ENCODE measurements at regions not wholly inside any gene's neighbourhood (a gene's known extent, or its start where the extent isn't known, plus 50 kb on each side); places are given as distances from the start of the nearest gene placed in this dataset.

GRCh38 chr13:94816256-94816655 is 103.9 kb upstream of the SOX21 start:
- no peak overlapping the region for H3K4me3 Mint-ChIP-seq
- POLR2A ChIA-PET = no interaction called here
- H3K9me3 Mint-ChIP-seq = no peaks in the 10 kb centered on the region
- no peak for TF ChIP-seq CTCF (IDR thresholded peaks at IDR 0.05)
- H3K36me3 Mint-ChIP-seq (ENCODE audit: low read depth) = no peaks in the 10 kb centered on the region
- no peaks in the 10 kb centered on the region for H3K4me1 Mint-ChIP-seq (ENCODE audit: low read depth)
- no peak for ATAC-seq
- DNase-seq = no peak
- CTCF ChIA-PET = no interaction called here
- intact Hi-C loops (cut with micrococcal nuclease) = no loop called here
- peaks cover 3% of the 10 kb centered on the region for H3K27me3 Mint-ChIP-seq
- no peak overlapping the region for H3K27ac Mint-ChIP-seq

- H3K4me3 Mint-ChIP-seq = no peak overlapping the region
- H3K9me3 Mint-ChIP-seq = no peaks in the 10 kb centered on the region
- H3K36me3 Mint-ChIP-seq (ENCODE audit: low read depth) = no peaks in the 10 kb centered on the region
- H3K27me3 Mint-ChIP-seq = peaks cover 7% of the 10 kb centered on the region
- no peak for TF ChIP-seq CTCF (IDR thresholded peaks at IDR 0.05)
- ChIA-PET POLR2A (no interaction called here), CTCF (no interaction called here)
- no peak for DNase-seq
- ATAC-seq = no peak
- H3K27ac Mint-ChIP-seq = no peak overlapping the region
- intact Hi-C loops (cut with micrococcal nuclease) = no loop called here
- no peaks in the 10 kb centered on the region for H3K4me1 Mint-ChIP-seq (ENCODE audit: low read depth)
Observed at GRCh38 chr13:94813920-94814475, 101.7 kb upstream of the SOX21 start.

- DNase-seq = no peak
- TF ChIP-seq CTCF (IDR thresholded peaks at IDR 0.05) = no peak
- Mint-ChIP-seq H3K27me3 (peaks cover 7% of the 10 kb centered on the region), H3K9me3 (no peaks in the 10 kb centered on the region), H3K27ac (no peak overlapping the region), H3K4me3 (no peak overlapping the region), H3K4me1 (ENCODE audit: low read depth) (no peaks in the 10 kb centered on the region), H3K36me3 (ENCODE audit: low read depth) (no peaks in the 10 kb centered on the region)
- ChIA-PET POLR2A (no interaction called here), CTCF (no interaction called here)
- ATAC-seq = no peak
- intact Hi-C loops (cut with micrococcal nuclease) = no loop called here
Observed at GRCh38 chr13:94811753-94812152, 99.4 kb upstream of the SOX21 start.

- CTCF ChIA-PET = interaction anchor here (1.1 kb wide), 1 partner anchor 23 kb away, joined by 3 read pairs; no protein-coding TSS in a partner anchor
- Mint-ChIP-seq H3K9me3 (no peaks in the 10 kb centered on the region), H3K4me3 (no peak overlapping the region), H3K27me3 (peaks cover 3% of the 10 kb centered on the region), H3K4me1 (ENCODE audit: low read depth) (no peaks in the 10 kb centered on the region), H3K36me3 (ENCODE audit: low read depth) (no peaks in the 10 kb centered on the region), H3K27ac (no peak overlapping the region)
- DNase-seq = no peak
- TF ChIP-seq CTCF (IDR thresholded peaks at IDR 0.05) = no peak
- no peak for ATAC-seq
- intact Hi-C loops (cut with micrococcal nuclease) = no loop called here
- POLR2A ChIA-PET = no interaction called here
Observed at GRCh38 chr13:94800423-94800822, 88.1 kb upstream of the SOX21 start.

GRCh38 chr13:94799299-94799698 is 87.0 kb upstream of the SOX21 start:
- ChIA-PET CTCF (interaction anchor here (1.1 kb wide), 1 partner anchor 21 kb away, joined by 3 read pairs; no protein-coding TSS in a partner anchor), POLR2A (no interaction called here)
- DNase-seq = no peak

More at GRCh38 chr13:94799299-94799698, 87.0 kb upstream of the SOX21 start:
- no peaks in the 10 kb centered on the region for H3K9me3 Mint-ChIP-seq
- no peaks in the 10 kb centered on the region for H3K36me3 Mint-ChIP-seq (ENCODE audit: low read depth)
- peaks cover 3% of the 10 kb centered on the region for H3K27me3 Mint-ChIP-seq
- no peak overlapping the region for H3K4me3 Mint-ChIP-seq
- no peak for TF ChIP-seq CTCF (IDR thresholded peaks at IDR 0.05)
- H3K27ac Mint-ChIP-seq = no peak overlapping the region
- no peaks in the 10 kb centered on the region for H3K4me1 Mint-ChIP-seq (ENCODE audit: low read depth)
- ATAC-seq = no peak
- intact Hi-C loops (cut with micrococcal nuclease) = no loop called here

Measured in activated CD8-positive, alpha-beta T cell treated with anti-CD3 and anti-CD28 coated beads for 36 hours (primary cell).